HG03521 (cell line): ENCODE measurements at regions not wholly inside any gene's neighbourhood (a gene's known extent, or its start where the extent isn't known, plus 50 kb on each side); places are given as distances from the start of the nearest gene placed in this dataset.

Source experiments
- ATAC-seq: cut with Tn5 transposase; IDR thresholded peaks from one replicate; pipeline ENCODE4 v1.9.1; 2021; ENCODE audit warnings: mild to moderate bottlenecking, moderate library complexity; ENCODE audit not compliant: unreplicated experiment

DNA sequence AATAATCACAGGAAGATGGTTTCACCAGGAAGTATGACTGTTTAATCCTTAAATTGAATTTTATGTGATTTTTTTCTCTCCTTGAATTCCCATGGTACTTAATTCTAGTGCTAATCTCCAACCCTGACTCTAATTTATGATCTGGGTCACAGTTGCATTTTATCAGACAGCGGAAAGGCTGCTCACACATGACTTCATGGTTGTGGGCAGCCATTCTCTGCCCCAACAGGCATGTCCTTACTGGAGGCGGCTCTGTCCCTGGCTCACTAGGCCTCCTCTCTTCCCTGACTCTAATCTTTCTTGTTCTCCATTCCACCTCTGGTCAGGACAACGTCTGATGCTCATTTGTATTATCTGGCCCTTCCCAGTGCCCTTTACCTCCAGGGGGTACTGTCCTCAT, 184.4 kb downstream of the CHST1 start:
- ATAC-seq = no peak

GRCh38 chr11:45477588-45477987, 187.8 kb downstream of the CHST1 start:
- ATAC-seq = no peak

DNA sequence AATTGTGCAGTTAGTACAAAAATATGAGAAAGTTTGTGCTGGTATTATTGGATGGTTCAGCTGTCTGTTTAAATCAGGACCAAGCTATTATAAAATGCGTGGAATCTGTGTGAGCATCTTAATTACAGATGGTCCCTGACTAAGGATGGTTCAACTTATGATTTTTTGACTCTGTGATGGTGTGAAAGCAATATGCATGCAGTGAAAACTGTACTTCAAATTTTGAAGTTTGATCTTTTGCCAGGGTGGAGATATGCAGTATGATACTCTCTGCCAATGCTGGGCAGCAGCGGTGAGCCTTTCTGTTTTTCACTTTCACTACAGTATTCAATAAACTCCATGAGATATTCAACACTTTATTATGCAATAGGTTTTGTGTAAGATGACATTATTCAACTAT, 189.3 kb downstream of the CHST1 start:
- ATAC-seq = no peak

- no peak for ATAC-seq
Measured at GRCh38 chr11:45475173-45475572, 189.0 kb upstream of the SYT13 start.

- ATAC-seq = no peak
Measured at GRCh38 chr11:45473341-45473895, 187.3 kb upstream of the SYT13 start.

- no peak for ATAC-seq
Measured at GRCh38 chr11:45472716-45473317, 186.7 kb upstream of the SYT13 start.

- ATAC-seq = no peak
Measured at GRCh38 chr11:45471266-45471665, 185.1 kb upstream of the SYT13 start.

GRCh38 chr11:45470794-45471167, 184.6 kb upstream of the SYT13 start:
- no peak for ATAC-seq

- ATAC-seq = no peak
Measured at GRCh38 chr11:45470151-45470793, 184.1 kb upstream of the SYT13 start.

DNA sequence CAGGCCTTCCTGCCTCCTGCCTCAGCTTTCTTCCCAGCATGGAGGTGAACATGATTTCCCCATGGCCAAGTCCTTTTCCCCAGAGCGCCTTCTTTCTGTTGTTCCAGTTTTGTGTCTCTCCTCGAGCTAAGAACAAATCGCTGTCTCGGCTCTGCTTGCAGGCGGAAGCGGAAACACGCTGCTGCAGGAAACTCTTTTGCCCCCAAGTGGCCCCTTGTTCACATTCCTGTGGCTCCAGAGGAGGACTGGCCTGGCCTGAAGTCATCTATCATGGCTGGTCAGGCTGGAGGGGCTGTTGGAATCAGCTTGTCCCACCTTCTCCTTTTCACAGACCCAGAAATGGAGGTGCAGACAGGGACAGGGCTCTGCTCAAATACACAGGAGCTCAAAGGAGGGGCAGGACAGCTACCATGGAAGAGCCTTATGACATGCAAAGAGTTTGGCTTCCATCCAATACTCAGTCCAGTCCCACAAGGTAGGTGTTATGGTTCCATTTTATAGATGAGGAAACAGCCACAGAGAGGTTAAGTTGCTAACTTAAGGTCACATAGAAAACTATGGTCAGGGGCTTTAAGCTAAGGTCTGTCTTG, 182.2 kb upstream of the SYT13 start:
- no peak for ATAC-seq

GRCh38 chr11:45463541-45463940, 177.4 kb upstream of the SYT13 start:
- ATAC-seq = no peak

DNA sequence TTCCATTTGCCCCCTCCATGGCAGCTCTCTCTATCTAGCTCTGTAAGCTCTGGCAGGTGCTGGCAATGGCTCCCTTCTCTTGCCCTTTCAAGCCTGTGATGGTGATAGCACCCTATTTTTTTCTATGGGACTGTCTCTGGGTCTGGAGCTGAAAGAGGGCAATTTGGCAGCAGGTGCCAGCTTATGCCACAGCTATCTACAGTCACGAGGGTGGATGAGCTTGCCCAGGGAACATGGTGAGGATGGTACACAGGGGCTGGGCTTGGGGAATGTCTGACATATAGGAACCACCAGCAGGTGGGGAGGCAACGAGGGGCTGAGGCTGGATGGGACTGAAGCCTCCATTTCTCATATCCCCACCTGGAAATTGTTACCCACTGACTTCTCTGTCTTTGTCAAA, 175.4 kb upstream of the SYT13 start:
- ATAC-seq = no peak

- no peak for ATAC-seq
Measured at GRCh38 chr11:45459491-45459890, 173.3 kb upstream of the SYT13 start.

- no peak for ATAC-seq
Measured at GRCh38 chr11:45458269-45458668, 172.1 kb upstream of the SYT13 start.

DNA sequence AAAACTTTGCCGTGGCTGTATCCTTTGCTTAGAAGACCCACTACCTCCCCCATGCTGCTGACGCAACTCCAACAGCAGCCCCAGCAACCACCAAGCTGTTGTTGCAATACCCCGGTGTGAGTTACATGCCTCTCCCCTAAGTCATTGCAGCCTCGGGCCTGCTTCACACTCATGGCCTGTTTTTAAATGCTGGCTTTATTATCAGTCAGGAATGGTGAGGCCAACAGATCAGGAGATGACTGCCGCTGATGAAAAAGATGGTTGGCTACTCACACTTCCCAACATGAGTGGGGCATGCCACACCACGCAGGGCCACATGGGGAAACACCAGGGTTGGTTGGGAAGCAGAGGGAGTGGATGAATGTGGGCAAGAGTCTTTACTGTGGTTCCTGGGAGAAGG, 171.5 kb upstream of the SYT13 start:
- ATAC-seq = no peak

- no peak for ATAC-seq
Measured at GRCh38 chr11:45456686-45457085, 170.5 kb upstream of the SYT13 start.

GRCh38 chr11:45455536-45455935, 169.4 kb upstream of the SYT13 start:
- no peak for ATAC-seq

GRCh38 chr11:45454917-45455401, 168.8 kb upstream of the SYT13 start:
- no peak for ATAC-seq

- no peak for ATAC-seq
Measured at GRCh38 chr11:45453721-45454120, 167.6 kb upstream of the SYT13 start.

GRCh38 chr11:45451766-45452440, 165.8 kb upstream of the SYT13 start:
- no peak for ATAC-seq

GRCh38 chr11:45450189-45450588, 164.0 kb upstream of the SYT13 start:
- no peak for ATAC-seq
